ENCODE measurements at regions not wholly inside any gene's neighbourhood (a gene's known extent, or its start where the extent isn't known, plus 50 kb on each side); places are given as distances from the start of the nearest gene placed in this dataset.

- no peaks in the 10 kb centered on the region for H3K27me3 Mint-ChIP-seq
- H3K4me3 Mint-ChIP-seq, result no peak overlapping the region
- ATAC-seq (ENCODE audit: low read depth) (no peak), DNase-seq (ENCODE audit: low spot score in 2 of 2) (no peak)
- H3K27ac Mint-ChIP-seq, result no peak overlapping the region
- peaks cover 2% of the 10 kb centered on the region for H3K9me3 Mint-ChIP-seq
- no peaks in the 10 kb centered on the region for H3K4me1 Mint-ChIP-seq
- H3K36me3 Mint-ChIP-seq, result no peaks in the 10 kb centered on the region
These were observed 212.7 kb upstream of the FAM174A start for GRCh38 chr5:100322483-100322882.

- no peak overlapping the region for H3K27ac Mint-ChIP-seq
- ATAC-seq (ENCODE audit: low read depth) (no peak), DNase-seq (ENCODE audit: low spot score in 2 of 2) (no peak)
- H3K4me1 Mint-ChIP-seq, result no peaks in the 10 kb centered on the region
- H3K36me3 Mint-ChIP-seq, result no peaks in the 10 kb centered on the region
- peaks cover 5% of the 10 kb centered on the region for H3K9me3 Mint-ChIP-seq
- H3K27me3 Mint-ChIP-seq, result no peaks in the 10 kb centered on the region
- no peak overlapping the region for H3K4me3 Mint-ChIP-seq
These were observed 215.3 kb upstream of the FAM174A start for GRCh38 chr5:100319885-100320284.

GRCh38 chr5:100313657-100314056 is 221.5 kb upstream of the FAM174A start:
- H3K27ac Mint-ChIP-seq, result no peak overlapping the region
- H3K4me1 Mint-ChIP-seq, result no peaks in the 10 kb centered on the region
- DNase-seq (ENCODE audit: low spot score in 2 of 2) (no peak), ATAC-seq (ENCODE audit: low read depth) (no peak)
- H3K27me3 Mint-ChIP-seq, result no peaks in the 10 kb centered on the region
- no peak overlapping the region for H3K4me3 Mint-ChIP-seq
- no peaks in the 10 kb centered on the region for H3K36me3 Mint-ChIP-seq
- peaks cover 7% of the 10 kb centered on the region for H3K9me3 Mint-ChIP-seq

GRCh38 chr5:100311806-100312205 is 223.4 kb upstream of the FAM174A start:
- DNase-seq (ENCODE audit: low spot score in 2 of 2) (no peak), ATAC-seq (ENCODE audit: low read depth) (no peak)
- Mint-ChIP-seq H3K27ac (no peak overlapping the region), H3K4me1 (no peaks in the 10 kb centered on the region), H3K27me3 (no peaks in the 10 kb centered on the region), H3K36me3 (no peaks in the 10 kb centered on the region), H3K4me3 (no peak overlapping the region), H3K9me3 (peaks cover 7% of the 10 kb centered on the region)

GRCh38 chr5:100306000-100306399 is 229.2 kb upstream of the FAM174A start:
- Mint-ChIP-seq H3K36me3 (no peaks in the 10 kb centered on the region), H3K27ac (no peak overlapping the region), H3K9me3 (no peaks in the 10 kb centered on the region), H3K27me3 (no peaks in the 10 kb centered on the region), H3K4me1 (no peaks in the 10 kb centered on the region), H3K4me3 (no peak overlapping the region)
- ATAC-seq (ENCODE audit: low read depth) (no peak), DNase-seq (ENCODE audit: low spot score in 2 of 2) (no peak)

- H3K36me3 Mint-ChIP-seq, result no peaks in the 10 kb centered on the region
- no peak overlapping the region for H3K4me3 Mint-ChIP-seq
- no peak for ATAC-seq (ENCODE audit: low read depth)
- no peaks in the 10 kb centered on the region for H3K9me3 Mint-ChIP-seq
- no peaks in the 10 kb centered on the region for H3K4me1 Mint-ChIP-seq
- DNase-seq (ENCODE audit: low spot score in 2 of 2), result no peak
- no peak overlapping the region for H3K27ac Mint-ChIP-seq
- no peaks in the 10 kb centered on the region for H3K27me3 Mint-ChIP-seq
These were observed 232.0 kb upstream of the FAM174A start for GRCh38 chr5:100303216-100303615.

- Mint-ChIP-seq H3K27me3 (no peaks in the 10 kb centered on the region), H3K4me3 (no peak overlapping the region), H3K27ac (no peak overlapping the region), H3K36me3 (no peaks in the 10 kb centered on the region), H3K9me3 (no peaks in the 10 kb centered on the region), H3K4me1 (no peaks in the 10 kb centered on the region)
- ATAC-seq (ENCODE audit: low read depth) (no peak), DNase-seq (ENCODE audit: low spot score in 2 of 2) (no peak)
These were observed 235.9 kb upstream of the FAM174A start for GRCh38 chr5:100299261-100299660.

- Mint-ChIP-seq H3K9me3 (peaks cover 2% of the 10 kb centered on the region), H3K36me3 (no peaks in the 10 kb centered on the region), H3K27ac (no peak overlapping the region), H3K4me1 (no peaks in the 10 kb centered on the region), H3K4me3 (no peak overlapping the region), H3K27me3 (no peaks in the 10 kb centered on the region)
- DNase-seq (ENCODE audit: low spot score in 2 of 2) (no peak), ATAC-seq (ENCODE audit: low read depth) (no peak)
These were observed 259.1 kb upstream of the FAM174A start for GRCh38 chr5:100276071-100276470.

- DNase-seq (ENCODE audit: low spot score in 2 of 2) (no peak), ATAC-seq (ENCODE audit: low read depth) (no peak)
- H3K27ac Mint-ChIP-seq, result no peak overlapping the region
- no peaks in the 10 kb centered on the region for H3K36me3 Mint-ChIP-seq
- no peaks in the 10 kb centered on the region for H3K27me3 Mint-ChIP-seq
- H3K4me1 Mint-ChIP-seq, result no peaks in the 10 kb centered on the region
- H3K9me3 Mint-ChIP-seq, result peaks cover 2% of the 10 kb centered on the region
- H3K4me3 Mint-ChIP-seq, result no peak overlapping the region
These were observed 259.5 kb upstream of the FAM174A start for GRCh38 chr5:100275631-100276030.

- Mint-ChIP-seq H3K4me3 (no peak overlapping the region), H3K9me3 (peaks cover 2% of the 10 kb centered on the region), H3K27ac (no peak overlapping the region), H3K4me1 (no peaks in the 10 kb centered on the region), H3K36me3 (no peaks in the 10 kb centered on the region), H3K27me3 (no peaks in the 10 kb centered on the region)
- DNase-seq (ENCODE audit: low spot score in 2 of 2) (no peak), ATAC-seq (ENCODE audit: low read depth) (no peak)
These were observed 261.2 kb upstream of the FAM174A start for GRCh38 chr5:100273846-100274580.

- ATAC-seq (ENCODE audit: low read depth), result no peak
- no peaks in the 10 kb centered on the region for H3K9me3 Mint-ChIP-seq
- no peak overlapping the region for H3K4me3 Mint-ChIP-seq
- no peak for DNase-seq (ENCODE audit: low spot score in 2 of 2)
- H3K4me1 Mint-ChIP-seq, result no peaks in the 10 kb centered on the region
- H3K36me3 Mint-ChIP-seq, result no peaks in the 10 kb centered on the region
- H3K27ac Mint-ChIP-seq, result no peak overlapping the region
- H3K27me3 Mint-ChIP-seq, result no peaks in the 10 kb centered on the region
These were observed 265.0 kb upstream of the FAM174A start for GRCh38 chr5:100270023-100270771.

- Mint-ChIP-seq H3K4me3 (no peak overlapping the region), H3K36me3 (no peaks in the 10 kb centered on the region), H3K4me1 (no peaks in the 10 kb centered on the region), H3K9me3 (no peaks in the 10 kb centered on the region), H3K27ac (no peak overlapping the region), H3K27me3 (no peaks in the 10 kb centered on the region)
- DNase-seq (ENCODE audit: low spot score in 2 of 2) (no peak), ATAC-seq (ENCODE audit: low read depth) (no peak)
These were observed 274.2 kb upstream of the FAM174A start for GRCh38 chr5:100260968-100261367.

GRCh38 chr5:100252944-100253343 is 282.2 kb upstream of the FAM174A start:
- ATAC-seq (ENCODE audit: low read depth) (no peak), DNase-seq (ENCODE audit: low spot score in 2 of 2) (no peak)
- H3K9me3 Mint-ChIP-seq, result no peaks in the 10 kb centered on the region
- H3K27ac Mint-ChIP-seq, result no peak overlapping the region
- no peaks in the 10 kb centered on the region for H3K27me3 Mint-ChIP-seq
- H3K4me3 Mint-ChIP-seq, result no peak overlapping the region
- no peaks in the 10 kb centered on the region for H3K36me3 Mint-ChIP-seq
- H3K4me1 Mint-ChIP-seq, result no peaks in the 10 kb centered on the region

GRCh38 chr5:100252037-100252436 is 283.1 kb upstream of the FAM174A start:
- Mint-ChIP-seq H3K36me3 (no peaks in the 10 kb centered on the region), H3K27ac (no peak overlapping the region), H3K4me1 (no peaks in the 10 kb centered on the region), H3K9me3 (no peaks in the 10 kb centered on the region), H3K4me3 (no peak overlapping the region), H3K27me3 (no peaks in the 10 kb centered on the region)
- DNase-seq (ENCODE audit: low spot score in 2 of 2) (no peak), ATAC-seq (ENCODE audit: low read depth) (no peak)

GRCh38 chr5:100249884-100250269 is 285.3 kb upstream of the FAM174A start:
- DNase-seq (ENCODE audit: low spot score in 2 of 2) (no peak), ATAC-seq (ENCODE audit: low read depth) (no peak)
- Mint-ChIP-seq H3K27me3 (no peaks in the 10 kb centered on the region), H3K36me3 (no peaks in the 10 kb centered on the region), H3K4me3 (no peak overlapping the region), H3K9me3 (no peaks in the 10 kb centered on the region), H3K4me1 (no peaks in the 10 kb centered on the region), H3K27ac (no peak overlapping the region)

Data from memory B cell (primary cell).